ENCODE measurements at regions not wholly inside any gene's neighbourhood (a gene's known extent, or its start where the extent isn't known, plus 50 kb on each side); places are given as distances from the start of the nearest gene placed in this dataset.
"Not testable (repeated sequence)": the region's sequence is repeated elsewhere in the genome, so short reads cannot be mapped to it uniquely, and the experiment has no call there.

DNA sequence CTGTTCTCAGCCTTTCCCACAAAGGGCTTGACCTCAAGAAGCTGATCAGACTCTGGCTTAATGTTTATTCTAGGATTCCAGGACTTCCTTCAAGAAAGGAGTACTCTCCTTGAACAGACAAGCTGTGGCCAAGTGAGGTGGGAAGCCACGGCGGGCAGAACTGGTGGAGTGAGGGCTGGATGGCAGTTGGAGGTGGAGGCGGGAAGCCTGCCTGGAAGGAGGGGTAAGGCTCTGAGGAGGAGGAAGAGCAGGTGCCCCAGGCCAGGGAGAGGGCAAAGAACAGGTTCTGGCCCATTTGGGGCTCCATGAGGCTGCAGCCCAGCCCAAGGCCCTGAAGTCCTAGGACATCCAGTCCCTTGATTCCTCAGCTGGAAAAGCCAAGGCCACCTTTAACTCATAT, 143.9 kb downstream of the CYP26B1 start:
- no peak for DNase-seq

DNA sequence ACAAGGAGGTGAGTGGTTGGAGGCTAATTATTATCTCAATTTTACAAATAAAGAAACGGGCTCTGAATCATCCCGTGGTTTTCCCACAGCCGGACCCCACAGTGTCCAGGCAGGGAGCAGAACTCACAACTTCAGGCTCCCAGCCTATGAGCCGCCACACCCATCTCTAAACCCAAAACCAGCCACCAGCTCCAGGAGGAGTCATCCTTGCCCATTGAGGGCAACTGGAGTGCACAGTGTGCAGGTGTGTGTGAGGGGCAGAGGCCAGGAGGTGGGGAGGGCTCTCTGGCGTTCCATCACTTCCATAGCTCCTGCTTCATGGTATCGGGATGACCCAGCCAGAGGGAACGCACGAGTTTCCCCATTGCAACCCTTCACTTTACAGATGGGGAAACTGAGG, 144.5 kb downstream of the CYP26B1 start:
- no peak for DNase-seq

DNA sequence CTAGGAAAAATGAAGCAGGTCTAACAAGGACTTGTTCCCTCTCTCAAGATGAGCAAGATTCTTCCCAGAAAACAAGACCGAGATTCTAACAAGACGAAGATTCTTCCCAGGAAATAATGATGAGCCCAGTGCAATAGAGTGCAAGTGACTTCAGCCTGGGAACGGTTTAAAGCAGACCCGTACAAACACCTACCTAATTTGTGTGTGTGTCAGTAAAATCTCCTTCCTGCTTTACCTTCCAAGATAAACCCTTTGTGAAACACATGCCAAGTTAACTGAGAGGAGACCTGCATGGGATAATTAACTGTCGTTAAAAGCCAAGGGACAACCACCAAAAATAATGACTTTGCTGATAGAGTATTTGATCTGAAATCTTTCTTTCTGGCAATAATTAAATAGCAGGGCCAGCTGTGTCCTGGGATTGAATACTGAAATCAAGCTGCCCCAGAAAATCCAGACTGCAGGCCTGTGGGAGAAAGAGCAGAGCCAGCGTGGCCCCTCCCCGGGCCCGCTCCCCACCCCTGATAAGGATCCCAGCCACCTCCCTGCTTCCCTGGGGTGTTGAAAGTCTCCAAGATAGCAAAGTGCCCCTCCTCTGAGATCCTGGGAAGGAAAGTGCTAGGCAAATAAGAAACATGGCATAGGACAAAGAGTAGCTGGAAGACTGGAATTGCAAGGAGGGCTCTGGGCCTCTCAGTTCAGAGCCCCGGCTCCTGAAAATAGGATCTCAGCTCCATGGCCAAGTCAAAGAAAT, 145.5 kb downstream of the CYP26B1 start:
- no peak for DNase-seq

DNA sequence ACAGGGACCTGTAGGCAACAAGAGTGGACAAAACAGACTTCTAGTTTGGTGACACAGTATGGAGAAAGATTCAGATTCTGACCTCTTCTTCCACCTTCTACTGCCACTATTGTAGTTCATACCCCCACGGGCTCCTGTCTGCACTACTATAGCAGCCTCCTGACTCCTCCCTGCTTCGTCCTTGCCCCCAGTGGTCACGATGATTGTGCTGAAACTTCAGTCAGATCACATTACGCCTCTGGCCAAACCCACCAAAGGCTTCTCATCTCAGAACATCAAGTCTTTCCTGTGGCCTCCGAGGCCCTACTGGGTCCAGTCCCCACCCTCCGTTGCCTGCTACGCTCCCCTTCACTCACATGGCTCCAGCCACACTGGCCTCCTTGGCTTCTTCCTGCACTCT, 147.6 kb downstream of the CYP26B1 start:
- DNase-seq = no peak

DNA sequence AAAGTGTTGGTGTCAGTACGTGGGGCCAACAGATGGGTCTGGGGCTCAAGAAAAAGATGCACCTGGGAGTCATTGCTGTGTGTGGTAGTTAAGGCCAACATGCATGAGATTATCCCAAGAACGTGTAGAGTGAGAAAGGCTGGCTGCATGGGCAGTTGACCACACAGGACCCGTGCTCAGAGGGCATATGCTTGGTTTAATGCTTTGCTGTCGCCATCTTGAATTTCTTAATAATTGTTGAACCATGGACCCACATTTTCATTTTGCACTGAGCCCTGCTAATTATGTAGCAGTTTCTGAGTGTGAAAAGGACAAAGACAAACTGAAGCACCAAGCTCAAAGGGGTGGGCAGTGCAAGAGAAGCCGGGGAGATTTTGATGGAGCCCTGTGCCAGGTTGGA, 148.1 kb downstream of the CYP26B1 start:
- DNase-seq = no peak

DNA sequence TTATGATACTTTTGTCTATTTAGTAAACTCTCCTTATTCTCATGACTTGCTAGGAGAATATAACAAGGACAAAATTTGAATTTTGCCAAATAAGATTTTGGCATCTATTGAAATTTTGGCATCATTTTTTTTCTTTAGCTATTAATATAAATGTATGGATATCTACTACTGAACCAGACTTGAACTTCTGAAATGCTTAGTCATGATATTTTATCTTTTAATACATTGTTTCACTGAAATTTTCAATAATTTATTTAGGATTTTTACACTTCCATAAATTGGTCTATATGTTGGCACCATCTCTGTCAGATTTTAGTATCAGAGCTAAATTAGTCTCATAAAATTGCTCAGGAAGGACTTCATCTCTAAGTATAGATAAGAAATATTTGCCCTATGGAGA, 149.8 kb downstream of the CYP26B1 start:
- no peak for DNase-seq

DNA sequence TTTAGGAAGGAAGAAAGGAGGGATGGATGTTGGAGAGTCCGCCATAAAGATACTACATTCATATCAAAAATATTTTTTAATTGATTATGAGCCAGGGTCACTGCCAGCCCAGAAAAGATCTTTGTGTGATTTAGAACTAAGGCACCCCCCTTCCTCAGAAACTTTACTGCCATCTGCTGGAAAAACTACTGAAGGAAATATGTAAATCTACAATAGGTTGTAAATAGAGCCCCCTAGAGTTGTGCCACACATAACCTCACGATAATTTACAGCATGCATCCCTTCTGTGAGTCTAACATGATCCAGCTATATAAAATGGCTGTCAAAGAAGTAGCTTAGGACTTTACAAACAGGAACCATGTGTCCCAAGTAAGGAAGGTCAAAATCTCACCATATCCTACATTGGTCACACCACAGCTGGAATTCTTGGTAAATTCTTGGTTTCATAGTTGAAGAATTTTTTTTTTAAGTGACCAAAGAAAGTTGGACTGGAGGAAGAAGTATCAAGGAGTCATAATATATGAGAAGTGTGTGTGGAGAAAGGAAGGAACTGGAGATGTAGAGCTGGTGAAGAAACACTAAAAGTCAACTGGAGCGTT, 152.5 kb downstream of the CYP26B1 start:
- no peak for DNase-seq

DNA sequence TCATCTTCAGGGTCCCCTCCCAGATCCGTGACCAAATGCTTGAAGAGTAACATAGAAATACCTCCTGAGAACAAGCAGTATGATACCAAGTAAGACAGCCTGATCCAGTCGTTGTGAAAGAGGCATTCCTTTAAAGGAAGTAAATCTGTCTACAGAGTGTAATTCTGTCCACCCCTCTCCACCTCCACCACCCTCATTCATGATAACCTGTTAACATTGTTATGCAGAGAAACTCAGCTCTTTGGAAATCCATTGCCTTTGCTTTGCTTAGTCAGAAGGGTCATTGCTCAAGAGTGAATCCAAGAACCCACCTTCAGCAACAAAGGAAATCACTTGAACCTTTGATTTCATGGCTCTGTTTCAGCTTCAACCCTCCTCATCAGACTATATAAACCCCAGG, 155.6 kb downstream of the CYP26B1 start:
- no peak for DNase-seq

DNA sequence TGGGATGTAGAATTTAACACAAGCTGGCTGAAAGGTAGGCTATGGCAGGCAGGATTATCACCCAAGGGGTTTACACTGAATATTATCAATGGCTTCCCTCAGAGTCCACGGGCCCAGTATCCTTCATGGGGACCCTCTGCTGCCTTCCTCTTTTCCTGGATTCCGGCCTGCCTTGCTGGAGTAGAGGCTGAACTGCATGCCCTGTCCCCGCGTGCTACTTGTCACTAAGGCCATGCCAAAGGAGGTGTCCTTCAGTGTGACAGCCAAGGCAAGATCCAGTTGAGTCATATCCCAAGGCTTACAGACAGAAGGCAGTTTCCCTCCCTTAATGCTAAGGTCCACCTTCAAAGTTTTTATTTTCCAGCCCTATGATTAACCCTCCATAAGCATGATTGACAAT, 156.3 kb downstream of the CYP26B1 start:
- DNase-seq = no peak

DNA sequence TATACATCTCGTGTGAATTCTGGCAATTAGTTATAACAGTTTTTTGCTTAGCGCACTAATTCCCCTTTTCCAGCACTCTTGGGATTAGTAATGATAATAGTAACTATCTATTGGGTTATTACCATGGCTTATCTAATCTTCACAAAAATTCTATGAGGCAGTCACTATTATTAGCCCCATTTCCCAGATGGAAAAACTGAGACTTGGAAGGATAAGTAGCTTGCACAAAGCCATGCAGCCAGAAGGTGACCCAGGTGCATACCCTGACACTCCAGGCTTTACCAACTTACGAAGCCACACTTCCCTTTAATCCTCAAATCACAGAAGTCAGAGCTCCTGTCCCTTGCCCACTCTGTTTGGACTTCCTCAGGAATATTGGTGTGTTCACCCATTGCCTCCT, 156.8 kb downstream of the CYP26B1 start:
- DNase-seq = no peak

DNA sequence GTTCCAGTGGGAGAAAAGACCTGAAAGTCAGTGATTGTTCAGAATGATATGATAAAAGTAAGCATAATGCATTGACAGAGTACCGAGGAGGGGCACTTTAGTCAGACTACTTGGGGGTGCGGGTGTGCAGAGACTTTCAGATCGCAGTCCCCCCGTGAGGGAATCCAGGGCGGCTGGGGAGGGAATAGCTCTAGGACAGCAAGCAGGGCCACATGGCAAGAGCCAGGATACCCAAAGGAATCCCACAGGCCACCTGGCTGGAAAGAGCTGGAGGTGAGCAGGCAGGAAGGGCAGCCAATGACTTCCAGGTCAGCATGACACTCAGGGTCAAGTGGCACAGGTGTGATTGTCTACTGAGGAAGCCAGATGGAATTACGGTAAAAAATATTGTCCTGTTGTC, 157.5 kb downstream of the CYP26B1 start:
- no peak for DNase-seq

DNA sequence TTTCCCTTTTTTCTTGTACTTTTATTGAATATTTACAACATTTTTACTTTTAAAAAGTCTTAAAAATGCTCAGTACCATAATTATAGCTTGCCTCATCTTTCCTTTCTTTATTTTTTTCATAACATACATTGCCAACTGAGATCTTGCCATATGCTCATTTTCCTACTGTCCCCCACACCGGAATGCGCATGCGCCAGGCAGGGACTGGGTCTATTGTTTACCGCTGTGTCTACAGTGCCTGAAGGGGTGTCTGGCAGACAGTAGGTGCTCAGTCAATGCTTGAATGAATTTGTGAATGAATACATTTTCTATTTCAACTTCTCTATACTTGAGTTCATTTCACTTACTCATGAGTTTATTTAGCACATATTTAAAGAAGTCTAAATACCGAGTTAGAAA, 158.0 kb downstream of the CYP26B1 start:
- DNase-seq = no peak

DNA sequence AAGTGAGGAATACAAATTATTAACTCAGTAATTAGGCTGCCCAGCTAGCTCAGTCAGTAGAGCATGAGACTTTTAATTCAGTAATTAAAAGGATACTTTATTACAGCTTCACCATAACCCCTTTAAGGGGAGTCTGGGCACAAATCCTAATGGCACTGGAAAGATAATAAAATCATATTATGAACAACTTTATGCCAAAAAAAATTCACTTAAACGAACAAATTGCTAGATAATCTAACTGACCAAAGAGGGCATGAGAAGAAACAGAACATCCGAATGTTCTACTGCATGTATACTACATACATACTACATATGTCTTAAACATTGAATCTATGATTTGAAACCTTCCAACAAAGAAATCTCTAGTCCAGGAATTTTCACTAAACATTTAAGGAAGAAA, 159.5 kb downstream of the CYP26B1 start:
- DNase-seq = no peak

DNA sequence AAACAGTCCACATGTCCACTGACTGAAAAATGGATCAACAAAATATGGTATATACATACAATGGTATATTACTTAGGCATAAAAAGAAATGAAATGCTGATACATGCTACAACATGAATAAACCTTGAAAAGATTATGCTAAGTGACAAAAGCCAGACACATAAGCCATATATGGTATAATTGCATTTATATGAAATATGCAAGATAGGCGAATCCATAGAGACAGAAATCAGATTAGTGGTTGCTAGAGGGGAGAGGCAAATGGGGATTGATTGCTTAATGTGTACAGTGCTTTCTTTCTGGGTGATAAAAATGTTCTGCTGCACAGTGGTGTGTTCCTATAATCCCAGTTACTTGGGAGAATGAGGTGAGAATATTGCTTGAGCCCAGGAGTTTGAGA, 171.0 kb downstream of the CYP26B1 start:
- no peak for DNase-seq

DNA sequence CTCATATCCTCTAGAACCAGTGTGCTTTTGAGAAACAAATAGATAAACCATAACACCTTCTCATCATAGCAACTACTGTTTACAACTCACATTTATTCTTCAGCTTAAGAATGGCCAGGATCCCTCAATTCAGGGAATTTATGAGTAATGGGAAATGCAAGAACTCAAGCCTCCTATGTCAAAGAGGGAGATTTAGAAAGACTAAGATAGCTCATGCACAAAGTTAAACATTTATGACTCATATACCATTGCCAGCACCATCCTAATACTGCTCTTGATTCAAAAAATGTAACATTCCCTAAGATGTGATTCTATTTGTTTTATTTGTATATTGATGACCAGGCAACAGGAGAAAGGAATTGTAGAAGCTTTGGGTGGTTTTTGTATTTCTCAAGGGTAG, 172.8 kb downstream of the CYP26B1 start:
- DNase-seq = no peak

DNA sequence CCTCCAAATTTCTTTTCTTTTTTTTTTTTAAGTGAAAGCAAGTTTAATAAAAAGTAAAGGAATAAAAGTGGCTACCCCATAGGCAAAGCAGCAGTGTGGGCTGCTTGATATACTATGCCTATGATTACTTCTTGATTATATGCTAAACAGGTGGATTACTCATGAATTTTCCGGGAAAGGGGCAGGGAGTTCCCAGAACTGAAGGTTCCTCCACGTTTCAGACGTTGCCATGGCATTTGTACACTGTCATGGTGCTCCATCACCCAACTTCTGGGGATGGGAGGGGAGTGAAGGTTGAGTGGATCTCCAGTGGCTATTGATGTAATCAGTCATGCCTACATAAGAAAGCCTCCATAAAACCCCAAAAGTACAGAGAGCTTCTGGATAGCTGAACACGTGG, 176.2 kb downstream of the CYP26B1 start:
- DNase-seq = no peak

DNA sequence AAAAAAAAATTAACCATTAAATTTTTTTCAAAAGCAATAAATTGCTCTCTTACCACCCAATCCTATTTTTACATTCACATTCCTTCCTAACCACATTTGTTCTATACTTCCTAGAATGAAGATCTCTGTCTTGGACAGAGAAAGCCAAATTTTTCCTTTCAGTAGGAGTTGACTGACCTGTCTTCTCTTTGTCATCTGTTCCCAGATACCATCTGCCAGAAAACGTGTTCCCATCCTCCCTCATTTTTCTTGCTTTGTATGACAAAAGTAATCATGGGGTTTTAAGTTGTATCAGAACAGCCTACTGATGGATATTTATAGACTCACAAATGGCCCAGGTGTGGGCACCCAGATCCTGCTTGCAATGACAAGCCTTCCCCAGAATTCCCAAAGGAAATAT, 182.1 kb downstream of the CYP26B1 start:
- DNase-seq = no peak

DNA sequence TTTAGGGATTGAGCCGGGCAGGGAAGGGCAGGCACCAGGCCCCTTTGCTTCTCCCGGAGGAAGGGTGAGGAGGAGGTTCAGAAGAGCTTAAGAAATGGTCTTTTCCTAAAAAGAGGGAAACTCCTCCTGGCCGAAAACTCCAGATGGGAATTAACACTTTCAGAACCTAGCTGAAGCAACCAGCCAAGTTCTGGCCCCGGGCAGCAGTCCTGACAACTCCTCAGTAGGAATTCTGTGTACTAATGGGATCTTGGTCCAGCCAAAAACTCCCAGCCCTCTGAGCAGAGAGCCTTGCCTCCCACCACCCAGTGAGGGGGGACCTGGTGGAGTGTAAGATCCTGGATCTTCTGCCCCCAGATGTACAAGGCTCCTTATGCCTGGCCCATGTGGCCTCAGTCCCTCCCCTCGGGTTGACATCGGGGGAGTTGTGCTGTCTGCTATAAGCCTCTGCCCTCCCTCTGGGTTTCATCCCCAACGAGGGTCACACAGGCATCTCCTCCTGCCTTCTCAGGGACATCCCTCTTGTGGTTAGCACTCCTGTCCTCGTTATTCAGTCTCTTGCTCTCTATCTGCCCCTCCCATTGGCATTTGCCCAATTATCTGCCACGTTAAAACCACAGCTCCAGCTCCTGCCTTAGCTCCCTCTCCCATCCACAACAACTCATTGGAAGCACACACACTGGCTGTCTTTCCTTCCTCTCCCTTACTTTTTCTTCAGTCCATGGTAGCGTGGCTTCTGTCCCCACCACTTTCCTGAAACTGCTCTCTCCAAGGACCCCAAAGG, 184.6 kb downstream of the CYP26B1 start:
- no peak for DNase-seq

DNA sequence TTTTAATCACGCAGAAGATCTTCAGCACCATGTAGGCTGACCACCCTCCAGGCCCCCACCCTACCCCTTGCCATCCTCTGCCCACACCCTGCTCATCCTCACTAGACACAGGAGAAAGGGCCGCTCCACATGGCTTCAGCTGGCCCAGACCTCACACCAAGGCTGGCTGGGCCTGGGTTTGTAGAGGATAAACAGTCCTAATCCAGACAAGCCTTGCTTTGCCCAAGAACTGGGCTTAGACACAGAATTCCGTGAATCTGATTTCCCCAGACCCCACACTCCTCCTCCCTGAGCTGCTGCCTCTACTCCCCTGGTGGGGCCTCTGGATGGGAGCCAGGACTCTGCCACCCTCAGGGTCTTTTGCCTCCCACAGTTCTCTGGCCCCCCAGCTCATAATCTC, 185.3 kb downstream of the CYP26B1 start:
- no peak for DNase-seq

DNA sequence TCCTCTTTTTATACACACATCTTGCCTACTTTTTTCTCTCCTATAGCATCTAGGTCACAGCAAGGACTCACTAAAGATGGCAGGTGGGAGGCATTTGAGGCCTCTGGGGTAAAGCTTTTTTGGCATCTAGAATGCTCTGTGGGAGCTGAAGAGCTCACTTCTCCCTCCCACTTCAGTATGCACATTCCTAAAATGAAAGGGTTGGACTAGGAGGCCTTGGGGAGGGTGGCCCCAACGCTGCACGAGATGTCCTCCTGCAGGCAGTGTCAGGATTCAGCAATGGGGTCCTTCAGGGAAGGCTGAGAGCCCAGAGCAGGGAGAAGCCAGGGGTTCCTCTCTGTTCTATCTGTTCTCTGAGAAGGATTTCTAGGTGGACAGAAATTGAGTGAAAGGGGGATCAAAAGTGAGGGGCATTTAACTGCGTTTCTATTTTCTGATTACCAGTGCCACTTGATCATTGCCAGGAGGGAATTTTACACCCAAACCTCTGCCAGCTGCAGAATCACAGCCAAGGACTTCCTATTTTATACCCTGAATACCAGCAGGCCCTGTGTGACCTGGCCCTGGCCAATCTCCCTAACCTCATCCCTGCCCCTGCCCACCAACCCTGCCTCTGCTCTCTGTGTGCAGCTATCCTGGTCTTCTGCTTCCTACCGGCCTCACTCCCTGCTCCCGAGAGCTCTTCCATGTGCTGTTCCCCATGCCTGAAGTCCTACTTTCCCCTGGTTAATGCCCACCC, 186.2 kb downstream of the CYP26B1 start:
- no peak for DNase-seq

DNA sequence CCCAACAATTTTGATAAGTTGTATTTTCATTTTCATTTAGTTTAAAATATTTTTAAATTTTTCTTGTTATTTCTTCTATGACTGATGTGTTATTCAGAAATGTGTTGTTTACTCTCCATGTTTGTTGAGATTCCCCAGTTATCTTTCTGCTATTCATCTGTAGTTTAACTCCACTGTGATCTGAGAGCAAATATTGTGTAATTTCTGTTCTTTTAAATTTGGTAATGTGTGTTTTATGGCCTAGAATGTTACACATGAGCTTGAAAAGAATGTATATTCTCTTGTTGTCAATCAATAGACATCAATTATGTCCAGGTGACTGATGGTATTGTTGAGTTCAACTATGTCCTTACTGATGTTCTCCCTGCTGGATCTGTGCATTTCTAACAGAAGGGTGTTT, 188.2 kb downstream of the CYP26B1 start:
- DNase-seq = no peak

DNA sequence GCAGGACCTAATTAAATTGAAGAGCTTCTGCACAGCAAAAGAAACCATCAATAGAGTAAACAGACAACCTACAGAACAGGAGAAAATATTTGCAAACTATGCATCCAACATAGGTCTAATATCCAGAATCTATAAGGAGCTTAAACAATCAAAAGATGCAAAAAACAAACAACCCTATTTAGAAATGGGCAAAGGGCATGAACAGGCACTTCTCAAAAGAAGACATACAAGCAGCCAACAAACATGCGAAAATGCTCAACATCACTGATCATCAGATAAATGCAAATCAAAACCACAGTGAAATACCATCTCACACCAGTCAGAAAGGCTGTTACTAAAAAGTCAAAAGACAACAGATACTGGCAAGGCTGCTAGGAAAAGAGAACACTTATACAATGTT, 189.2 kb downstream of the CYP26B1 start:
- DNase-seq = not testable (repeated sequence)

DNA sequence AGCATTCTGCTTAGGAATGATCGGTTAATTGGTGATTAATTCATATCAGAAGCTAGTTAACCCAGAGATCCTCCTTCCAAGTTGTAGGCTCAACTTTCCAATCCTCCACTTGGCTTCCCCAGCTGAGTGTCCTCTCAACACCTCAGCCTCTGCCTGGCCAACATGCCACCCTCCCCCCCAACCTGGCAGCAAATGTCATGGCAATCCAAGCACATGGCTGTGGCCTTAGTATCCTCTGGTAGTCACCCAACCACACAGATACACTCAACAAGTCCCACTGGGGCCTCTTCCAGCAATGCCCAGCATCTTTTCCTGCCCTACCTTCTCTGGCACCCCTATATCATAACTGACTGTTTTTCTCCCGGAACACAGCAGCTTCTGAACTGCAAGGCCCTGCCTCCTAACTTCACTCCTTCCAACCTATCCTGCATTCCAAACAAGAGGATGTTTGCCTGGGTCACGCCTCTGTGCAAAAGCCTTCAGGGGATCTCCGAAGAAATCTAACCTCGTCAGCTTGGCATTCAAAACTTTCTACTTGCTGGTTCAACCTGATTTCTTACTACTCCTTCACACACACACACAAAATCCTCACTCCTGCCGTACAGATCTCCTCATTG, 195.0 kb downstream of the CYP26B1 start:
- no peak for DNase-seq

Data from occipital lobe (tissue), 1 donor.